ENCODE measurements at regions not wholly inside any gene's neighbourhood (a gene's known extent, or its start where the extent isn't known, plus 50 kb on each side); places are given as distances from the start of the nearest gene placed in this dataset.

DNA sequence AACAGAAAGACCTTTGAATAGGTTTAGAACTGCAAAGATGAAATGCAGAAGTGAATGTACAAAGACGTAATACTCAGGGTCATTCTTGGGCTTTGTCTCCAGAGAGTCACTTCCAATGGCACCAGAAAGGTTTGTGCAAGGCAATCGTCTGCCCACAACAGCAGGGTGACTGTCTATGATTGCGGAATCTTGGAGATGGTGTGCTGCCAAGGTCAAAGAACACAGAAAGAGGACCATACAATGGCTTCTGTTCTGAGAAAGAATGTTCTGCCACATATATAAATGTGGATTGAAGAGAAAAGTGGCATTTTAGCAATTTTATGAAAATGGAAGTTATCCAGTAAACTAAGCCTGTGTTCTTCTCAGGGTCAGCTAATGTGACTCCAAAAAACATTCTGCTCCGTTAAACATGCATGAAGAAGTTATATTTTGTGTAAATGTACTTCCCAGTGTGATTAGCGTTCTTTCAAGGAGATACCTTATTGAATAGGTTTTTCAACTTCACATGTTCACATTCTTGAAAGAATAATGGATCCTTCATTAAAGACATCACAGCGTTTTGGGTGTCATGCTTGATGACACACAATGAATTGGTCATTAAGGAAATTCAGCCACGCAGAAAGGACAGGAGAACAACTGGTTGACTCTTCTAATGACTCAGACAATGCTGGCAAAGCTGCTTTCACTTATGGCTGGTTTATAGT is 73.4 kb upstream of the CDH6 start:
- Histone ChIP-seq H3K27me3 (no peaks in the 10 kb centered on the region), H3K4me3 (no peak overlapping the region), H3K27ac (no peak overlapping the region), H3K9me3 (no peaks in the 10 kb centered on the region), H3K36me3 (no peaks in the 10 kb centered on the region), H3K4me1 (no peaks in the 10 kb centered on the region)
- intact Hi-C loops (cut with DNase I), result no loop called here
- no peak for DNase-seq (ENCODE audit: extremely low spot score in 2 of 2)
- TF ChIP-seq, protein P1, sequence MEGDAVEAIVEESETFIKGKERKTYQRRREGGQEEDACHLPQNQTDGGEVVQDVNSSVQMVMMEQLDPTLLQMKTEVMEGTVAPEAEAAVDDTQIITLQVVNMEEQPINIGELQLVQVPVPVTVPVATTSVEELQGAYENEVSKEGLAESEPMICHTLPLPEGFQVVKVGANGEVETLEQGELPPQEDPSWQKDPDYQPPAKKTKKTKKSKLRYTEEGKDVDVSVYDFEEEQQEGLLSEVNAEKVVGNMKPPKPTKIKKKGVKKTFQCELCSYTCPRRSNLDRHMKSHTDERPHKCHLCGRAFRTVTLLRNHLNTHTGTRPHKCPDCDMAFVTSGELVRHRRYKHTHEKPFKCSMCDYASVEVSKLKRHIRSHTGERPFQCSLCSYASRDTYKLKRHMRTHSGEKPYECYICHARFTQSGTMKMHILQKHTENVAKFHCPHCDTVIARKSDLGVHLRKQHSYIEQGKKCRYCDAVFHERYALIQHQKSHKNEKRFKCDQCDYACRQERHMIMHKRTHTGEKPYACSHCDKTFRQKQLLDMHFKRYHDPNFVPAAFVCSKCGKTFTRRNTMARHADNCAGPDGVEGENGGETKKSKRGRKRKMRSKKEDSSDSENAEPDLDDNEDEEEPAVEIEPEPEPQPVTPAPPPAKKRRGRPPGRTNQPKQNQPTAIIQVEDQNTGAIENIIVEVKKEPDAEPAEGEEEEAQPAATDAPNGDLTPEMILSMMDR (IDR thresholded peaks at IDR 0.05), result no peak
- TF ChIP-seq POLR2A (IDR thresholded peaks at IDR 0.05), result no peak

DNA sequence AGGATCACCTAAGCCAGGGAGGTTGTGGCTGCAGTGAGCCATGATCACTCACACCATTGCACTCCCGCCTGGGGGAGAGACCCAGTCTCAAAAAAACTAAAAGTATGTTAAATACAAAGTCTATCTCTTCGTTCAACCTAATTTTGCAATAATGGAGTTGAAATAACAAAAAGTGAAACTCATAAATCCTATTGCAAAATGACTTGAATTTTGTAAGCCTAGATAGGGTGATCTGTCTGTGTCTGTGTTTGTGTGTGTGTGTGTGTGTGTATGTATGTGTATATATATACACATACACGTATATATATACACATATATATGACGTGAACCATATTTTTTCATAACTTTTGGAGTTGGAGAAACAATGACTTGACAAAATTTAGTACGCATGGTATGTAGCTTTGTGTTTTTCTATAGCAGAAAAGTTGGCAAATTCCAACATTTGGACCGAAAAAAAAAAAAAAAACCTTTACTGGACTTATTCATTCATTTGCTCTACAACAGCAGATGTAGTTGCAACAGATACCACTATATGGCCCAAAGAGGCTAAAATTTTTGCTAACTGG is 76.9 kb upstream of the CDH6 start:
- intact Hi-C loops (cut with DNase I), result no loop called here
- Histone ChIP-seq H3K36me3 (no peaks in the 10 kb centered on the region), H3K4me1 (no peaks in the 10 kb centered on the region), H3K27ac (no peak overlapping the region), H3K9me3 (no peaks in the 10 kb centered on the region), H3K4me3 (no peak overlapping the region), H3K27me3 (no peaks in the 10 kb centered on the region)
- no peak for DNase-seq (ENCODE audit: extremely low spot score in 2 of 2)
- TF ChIP-seq, protein P1 (IDR thresholded peaks at IDR 0.05), result no peak
- TF ChIP-seq POLR2AphosphoS5 (IDR thresholded peaks at IDR 0.05; ENCODE audit: insufficient read depth in 1 of 2, low read depth in 1 of 2), result no peak
- no peak for TF ChIP-seq POLR2A (IDR thresholded peaks at IDR 0.05)

DNA sequence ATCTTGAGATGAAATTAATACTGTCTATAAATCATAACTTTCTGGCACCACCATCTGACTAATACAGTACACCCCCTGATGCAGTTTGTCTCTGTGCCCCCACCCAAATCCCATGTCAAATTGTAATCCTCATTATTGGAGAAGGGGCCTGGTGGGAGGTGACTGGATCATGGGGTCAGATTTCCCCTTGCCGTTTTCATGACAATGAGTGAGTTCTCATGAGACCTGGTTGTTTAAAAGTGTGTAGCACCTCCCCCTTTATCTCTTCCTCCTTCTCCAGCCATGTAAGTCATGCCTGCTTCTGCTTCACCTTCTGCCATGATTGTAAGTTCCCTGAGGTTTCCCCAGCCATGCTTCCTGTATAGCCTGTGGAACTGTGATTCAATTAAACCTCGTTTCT is 78.7 kb upstream of the CDH6 start:
- Histone ChIP-seq H3K4me1 (no peaks in the 10 kb centered on the region), H3K36me3 (no peaks in the 10 kb centered on the region), H3K9me3 (no peaks in the 10 kb centered on the region), H3K27me3 (no peaks in the 10 kb centered on the region), H3K4me3 (no peak overlapping the region), H3K27ac (no peak overlapping the region)
- no peak for DNase-seq (ENCODE audit: extremely low spot score in 2 of 2)
- TF ChIP-seq POLR2A (IDR thresholded peaks at IDR 0.05) (no peak), POLR2AphosphoS5 (IDR thresholded peaks at IDR 0.05; ENCODE audit: insufficient read depth in 1 of 2, low read depth in 1 of 2) (no peak)
- TF ChIP-seq, protein P1 (IDR thresholded peaks at IDR 0.05), result no peak
- intact Hi-C loops (cut with DNase I), result no loop called here

DNA sequence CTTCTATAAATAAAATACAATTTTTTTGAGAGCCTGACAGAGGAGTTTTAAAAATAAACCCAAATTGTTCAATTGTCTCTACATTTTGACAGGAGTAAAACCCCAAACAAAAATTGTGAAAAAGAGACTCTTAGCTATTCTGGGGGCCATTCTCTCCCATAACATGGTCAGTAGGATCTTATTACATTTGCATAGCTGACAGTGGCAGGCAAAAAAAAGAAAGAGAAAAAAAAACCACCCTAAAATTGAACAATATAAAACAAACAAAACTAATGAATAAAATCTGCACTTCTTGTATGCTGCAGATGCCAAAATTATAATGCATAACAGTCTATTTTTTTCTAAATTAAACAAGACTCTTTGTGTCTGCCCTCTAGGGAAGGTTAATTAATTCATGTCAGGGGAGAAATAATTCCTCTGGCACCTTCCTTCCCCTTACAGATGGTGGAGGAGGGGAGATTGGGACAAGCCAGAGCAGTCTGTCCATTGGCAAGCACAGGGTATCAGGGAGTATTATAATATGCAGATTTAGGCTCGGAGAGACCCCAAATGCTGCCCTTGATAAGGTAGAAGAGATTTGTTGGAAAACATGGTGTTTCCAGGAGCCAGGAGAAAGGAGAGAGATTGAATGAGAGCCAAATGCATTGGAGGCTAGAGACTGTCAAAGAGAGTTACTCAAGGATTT is 79.7 kb upstream of the CDH6 start:
- intact Hi-C loops (cut with DNase I), result no loop called here

More for the DNA sequence above, 79.7 kb upstream of the CDH6 start:
- no peak overlapping the region for H3K27ac ChIP-seq
- H3K4me3 ChIP-seq, result no peak overlapping the region
- TF ChIP-seq, protein P1 (IDR thresholded peaks at IDR 0.05), result no peak
- no peak for TF ChIP-seq POLR2AphosphoS5 (IDR thresholded peaks at IDR 0.05; ENCODE audit: insufficient read depth in 1 of 2, low read depth in 1 of 2)
- TF ChIP-seq POLR2A (IDR thresholded peaks at IDR 0.05), result no peak
- no peaks in the 10 kb centered on the region for H3K4me1 ChIP-seq
- H3K9me3 ChIP-seq, result no peaks in the 10 kb centered on the region
- H3K27me3 ChIP-seq, result no peaks in the 10 kb centered on the region
- no peak for DNase-seq (ENCODE audit: extremely low spot score in 2 of 2)
- H3K36me3 ChIP-seq, result no peaks in the 10 kb centered on the region
